HepG2 (cell line): ENCODE measurements at regions not wholly inside any gene's neighbourhood (a gene's known extent, or its start where the extent isn't known, plus 50 kb on each side); places are given as distances from the start of the nearest gene placed in this dataset.
"Not testable (repeated sequence)": the region's sequence is repeated elsewhere in the genome, so short reads cannot be mapped to it uniquely, and the experiment has no call there.

Experiments
- ATAC-seq: fragments of 200-7000 bp; cut with Tn5 transposase; 3 replicates; pipeline ENCODE4 v1.9.1; 2020; ENCODE audit warnings: mild to moderate bottlenecking, moderate library complexity
- BruUV-seq: library from RNA; stranded (reverse); fragments of 400-500 nt; replicated peaks from 2 replicates; lab custom pipeline; 2021; lab: Mats Ljungman, UMichigan
- CTCF ChIA-PET: fragments of 300-600 bp; formaldehyde crosslinking; extraction: SDS; loops from one replicate; lab custom pipeline; 2021; ENCODE audit warnings: low total read pairs, inconsistent platforms, low intra/inter-chr PET ratio; lab: Yijun Ruan, JAX
- POLR2A ChIA-PET: fragments of 350-600 bp; sonication (Branson Sonifier 250); formaldehyde crosslinking; loops from one replicate; lab custom pipeline; 2020; ENCODE audit warnings: antibody characterized with exemption, inconsistent platforms; lab: Yijun Ruan, JAX
- DNase-seq: peaks from one replicate; pipeline ENCODE4 v3.0.0-alpha.2; 2015; ENCODE audit warnings: low spot score
- FAIRE-seq: peaks from 3 replicates; lab custom pipeline; 2011; peaks lifted over from hg19 to GRCh38; lab: Jason Lieb, UNC
- H2AFZ ChIP-seq: one replicate; pipeline ENCODE4 v1.6.1; 2011; ENCODE audit warnings: low read length, inconsistent platforms
- H3K27ac ChIP-seq: fragments of 300-600 bp; 3 replicates; pipeline ENCODE4 v1.8.0; 2011; ENCODE audit warnings: mixed run types, mild to moderate bottlenecking, mixed read lengths, low read length, inconsistent platforms; ENCODE audit not compliant: insufficient read depth; ENCODE audit errors: extremely low read length
- H3K27me3 ChIP-seq, 2 experiments: fragments of 200-600 bp in 1 of 2; 2 replicates in 1 of 2; 3 replicates in 1 of 2; pipeline versions ENCODE4 v1.6.0 to v1.8.0; 2011; ENCODE audit warnings: low read length in 2 of 2, mild to moderate bottlenecking in 2 of 2, moderate library complexity in 2 of 2, inconsistent platforms in 1 of 2; ENCODE audit not compliant: insufficient read depth in 2 of 2, control insufficient read depth in 1 of 2
- H3K36me3 ChIP-seq, 2 experiments: fragments of 200-600 bp in 1 of 2; replicated peaks in 1 of 2; 2 replicates in 1 of 2; 3 replicates in 1 of 2; pipeline versions ENCODE4 v1.5.1 to v1.8.0; 2011; ENCODE audit warnings: low read length in 2 of 2, inconsistent platforms in 1 of 2; ENCODE audit not compliant: insufficient read depth in 2 of 2, control insufficient read depth in 1 of 2
- H3K4me1 ChIP-seq: 2 replicates; pipeline ENCODE4 v1.5.1; 2012; ENCODE audit warnings: low read length, inconsistent platforms; ENCODE audit not compliant: insufficient read depth
- H3K4me2 ChIP-seq: 2 replicates; pipeline ENCODE4 v1.6.0; 2011; ENCODE audit warnings: low read depth, low read length, inconsistent platforms
- H3K4me3 ChIP-seq, 3 experiments: fragments of 200-600 bp in 1 of 3; sonication (generic), shearing (Covaris generic) in 1 of 3; replicated peaks in 1 of 3; 2 replicates each; pipeline ENCODE4 v1.5.1; 2011 to 2016; ENCODE audit warnings: low read length in 3 of 3, inconsistent platforms in 2 of 3, low read depth in 2 of 3, mild to moderate bottlenecking in 2 of 3, control low read depth in 1 of 3, mixed read lengths in 1 of 3; ENCODE audit not compliant: insufficient read depth in 1 of 3
- H3K79me2 ChIP-seq: one replicate; pipeline ENCODE4 v1.6.1; 2011; ENCODE audit warnings: low read length, inconsistent platforms; ENCODE audit not compliant: insufficient read depth
- H3K9ac ChIP-seq: 2 replicates; pipeline ENCODE4 v1.6.0; 2011; ENCODE audit warnings: mild to moderate bottlenecking, low read depth, low read length, inconsistent platforms; ENCODE audit not compliant: insufficient read depth
- H3K9me3 ChIP-seq: 2 replicates; pipeline ENCODE4 v1.5.1; 2012; ENCODE audit warnings: mild to moderate bottlenecking, low read length
- H4K20me1 ChIP-seq: 2 replicates; pipeline ENCODE4 v1.6.0; 2011; ENCODE audit warnings: inconsistent platforms, mild to moderate bottlenecking, low read length, moderate library complexity; ENCODE audit not compliant: insufficient read depth
- ARID5B ChIP-seq: IDR thresholded peaks from 2 replicates; pipeline ENCODE4 v1.4.0; 2020; ENCODE audit warnings: mild to moderate bottlenecking, missing genetic modification reagents
- CEBPB ChIP-seq: IDR thresholded peaks from 2 replicates; pipeline ENCODE4 v1.6.1; 2011; ENCODE audit warnings: low read depth, low read length, improper control_type of control experiment, borderline replicate concordance
- CEBPG ChIP-seq: IDR thresholded peaks from 2 replicates; pipeline ENCODE4 v1.6.1; 2016
- FOXA1 ChIP-seq, 2 experiments: fragments of 450-650 bp in 1 of 2; sonication (generic) in 1 of 2; formaldehyde crosslinking in 1 of 2; IDR thresholded peaks; 2 replicates each; pipeline versions ENCODE4 v1.4.0 to v1.6.1; 2016 to 2020; ENCODE audit warnings: missing genetic modification reagents in 1 of 2
- FOXA3 ChIP-seq: IDR thresholded peaks from 2 replicates; pipeline ENCODE4 v1.6.1; 2016; ENCODE audit warnings: missing genetic modification reagents, missing compliant biosample characterization
- GATAD2A ChIP-seq: IDR thresholded peaks from 2 replicates; pipeline ENCODE4 v1.6.1; 2016
- HNF4A ChIP-seq: sonication (generic); formaldehyde crosslinking; IDR thresholded peaks from 2 replicates; pipeline ENCODE4 v1.4.0; 2020; ENCODE audit warnings: missing genetic modification reagents
- NCOA2 ChIP-seq: sonication (generic); formaldehyde crosslinking; IDR thresholded peaks from 2 replicates; pipeline ENCODE4 v1.8.0; 2022; ENCODE audit warnings: inconsistent platforms
- RXRB ChIP-seq: IDR thresholded peaks from 2 replicates; pipeline ENCODE4 v1.6.1; 2016; ENCODE audit warnings: borderline replicate concordance, missing genetic modification reagents, missing compliant biosample characterization
- SAP130 ChIP-seq: IDR thresholded peaks from 2 replicates; pipeline ENCODE4 v1.6.1; 2016; ENCODE audit warnings: low read depth
- SOX13 ChIP-seq, 3 experiments: fragments of 450-650 bp in 1 of 3; sonication (generic) in 1 of 3; formaldehyde crosslinking in 1 of 3; IDR thresholded peaks in 2 of 3; conservative IDR thresholded peaks in 1 of 3; 2 replicates each; pipeline versions ENCODE4 v1.5.0 to v1.6.1; 2016 to 2020; ENCODE audit warnings: antibody characterized with exemption in 1 of 3, mild to moderate bottlenecking in 1 of 3, missing compliant biosample characterization in 1 of 3, missing genetic modification reagents in 1 of 3, moderate library complexity in 1 of 3
- SOX5 ChIP-seq: IDR thresholded peaks from 2 replicates; pipeline ENCODE4 v1.6.1; 2016; ENCODE audit warnings: borderline replicate concordance
- ZFX ChIP-seq: sonication (generic); formaldehyde crosslinking; IDR thresholded peaks from 2 replicates; pipeline ENCODE4 v1.4.0; 2020; ENCODE audit warnings: mild to moderate bottlenecking, low read depth, missing genetic modification reagents, moderate library complexity
- ZNF362 ChIP-seq: sonication (generic); formaldehyde crosslinking; IDR thresholded peaks from 2 replicates; pipeline ENCODE4 v1.4.0; 2020; ENCODE audit warnings: missing genetic modification reagents, mild to moderate bottlenecking, borderline replicate concordance
- ZNF644 ChIP-seq: IDR thresholded peaks from 2 replicates; pipeline ENCODE4 v1.6.1; 2016; ENCODE audit warnings: low read depth
- in situ Hi-C: cut with HindIII; loops from 2 replicates; pipeline ENCODE4 v1.10.0; 2017; ENCODE audit warnings: low pct_unique_long_range_greater_than_20kb; ENCODE audit not compliant: extremely low pct_ligation_motif_present
- intact Hi-C: fragments of 100-400 bp; cut with micrococcal nuclease; formaldehyde crosslinking; loops from one replicate; pipeline ENCODE4 v1.10.0; 2022; ENCODE audit not compliant: unreplicated experiment
- TF ChIP-seq, protein P1 (sequence below): IDR thresholded peaks from 2 replicates; pipeline ENCODE4 v1.6.1; 2016; ENCODE audit warnings: mild to moderate bottlenecking

DNA sequence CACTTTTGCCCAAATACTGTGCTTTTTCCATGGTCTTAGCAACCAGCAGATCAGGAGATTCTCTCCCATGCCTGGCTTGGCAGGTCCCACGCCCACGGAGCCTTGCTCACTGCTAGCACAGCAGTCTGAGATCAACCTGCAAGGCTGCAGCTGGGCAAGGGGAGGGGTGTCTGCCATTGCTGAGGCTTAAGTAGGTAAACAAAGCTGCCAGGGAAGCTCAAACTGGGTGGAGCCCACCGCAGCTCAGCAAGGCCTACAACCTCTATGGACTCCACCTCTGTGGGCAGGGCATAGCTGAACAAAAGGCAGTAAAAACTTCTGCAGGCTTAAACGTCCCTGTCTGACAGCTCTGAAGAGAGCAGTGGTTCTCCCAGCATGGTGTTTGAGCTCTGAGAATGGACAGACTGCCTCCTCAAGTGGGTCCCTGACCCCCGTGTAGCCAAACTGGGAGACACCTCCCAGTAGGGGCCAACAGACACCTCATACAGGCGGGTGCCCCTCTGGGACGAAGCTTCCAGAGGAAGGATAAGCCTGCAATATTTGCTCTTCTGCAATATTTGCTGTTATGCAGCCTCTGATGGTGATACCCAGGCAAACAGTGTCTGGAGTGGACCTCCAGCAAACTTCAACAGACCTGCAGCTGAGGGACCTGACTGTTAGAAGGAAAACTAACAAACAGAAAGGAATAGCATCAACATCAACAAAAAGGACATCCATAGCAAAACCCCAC, 132.8 kb upstream of the STARD13 start (continued):
- TF ChIP-seq, protein P1, sequence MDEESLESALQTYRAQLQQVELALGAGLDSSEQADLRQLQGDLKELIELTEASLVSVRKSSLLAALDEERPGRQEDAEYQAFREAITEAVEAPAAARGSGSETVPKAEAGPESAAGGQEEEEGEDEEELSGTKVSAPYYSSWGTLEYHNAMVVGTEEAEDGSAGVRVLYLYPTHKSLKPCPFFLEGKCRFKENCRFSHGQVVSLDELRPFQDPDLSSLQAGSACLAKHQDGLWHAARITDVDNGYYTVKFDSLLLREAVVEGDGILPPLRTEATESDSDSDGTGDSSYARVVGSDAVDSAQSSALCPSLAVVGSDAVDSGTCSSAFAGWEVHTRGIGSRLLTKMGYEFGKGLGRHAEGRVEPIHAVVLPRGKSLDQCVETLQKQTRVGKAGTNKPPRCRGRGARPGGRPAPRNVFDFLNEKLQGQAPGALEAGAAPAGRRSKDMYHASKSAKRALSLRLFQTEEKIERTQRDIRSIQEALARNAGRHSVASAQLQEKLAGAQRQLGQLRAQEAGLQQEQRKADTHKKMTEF (CRISPR knock-in tag): peak; percentile 45; the same call in 1 of the 2 replicates
- TF ChIP-seq NCOA2 (CRISPR knock-in tag): peak; percentile 48; the same call in 1 of the 2 replicates
- TF ChIP-seq ZFX (CRISPR knock-in tag): 0 out of 2 replicates have a peak, but pooled peaks have one; percentile 29
- TF ChIP-seq GATAD2A: peak; percentile 72
- not testable (repeated sequence) for TF ChIP-seq FOXA1 (IDR thresholded peaks at IDR 0.05)
- TF ChIP-seq FOXA1 (CRISPR knock-in tag; IDR thresholded peaks at IDR 0.05): peak; percentile 82

DNA sequence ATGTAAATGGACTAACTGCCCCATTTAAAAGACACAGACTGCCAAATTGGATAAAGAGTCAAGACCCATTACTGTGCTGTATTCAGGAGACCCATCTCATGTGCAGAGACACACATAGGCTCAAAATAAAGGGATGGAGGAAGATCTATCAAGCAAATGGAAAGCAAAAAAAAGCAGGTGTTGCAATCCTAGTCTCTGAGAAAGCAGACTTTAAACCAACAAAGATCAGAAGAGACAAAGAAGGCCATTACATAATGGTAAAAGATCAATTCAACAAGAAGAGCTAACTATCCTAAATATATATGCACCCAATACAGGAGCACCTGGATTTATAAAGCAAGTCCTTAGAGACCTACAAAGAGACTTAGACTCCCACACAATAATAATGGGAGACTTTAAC, 134.6 kb upstream of the STARD13 start:
- H3K36me3 ChIP-seq; H3K27me3 ChIP-seq; H3K4me3 ChIP-seq; CTCF ChIA-PET; H3K4me2 ChIP-seq; intact Hi-C loops; H3K79me2 ChIP-seq; H3K27ac ChIP-seq; H4K20me1 ChIP-seq; H3K9me3 ChIP-seq; in situ Hi-C loops; H3K9ac ChIP-seq; POLR2A ChIA-PET; BruUV-seq; FAIRE-seq; ATAC-seq; H2AFZ ChIP-seq; TF ChIP-seq FOXA1, SOX13 (IDR thresholded peaks at IDR 0.05): not testable (repeated sequence)
- peaks cover 32% of the 10 kb centered on the region for H3K4me1 ChIP-seq
- peak; percentile 20 for DNase-seq
- TF ChIP-seq ARID5B (CRISPR knock-in tag) (peak; percentile 70), CEBPG (CRISPR knock-in tag) (peak; percentile 80), RXRB (CRISPR knock-in tag) (peak; percentile 30; the same call in 1 of the 2 replicates), SAP130 (CRISPR knock-in tag) (peak; percentile 19; the same call in 1 of the 2 replicates), ZNF644 (CRISPR knock-in tag) (0 out of 2 replicates have a peak, but pooled peaks have one; percentile 40), SOX5 (CRISPR knock-in tag) (peak; percentile 65; the same call in 1 of the 2 replicates), FOXA1 (CRISPR knock-in tag; IDR thresholded peaks at IDR 0.05) (peak; percentile 19; the same call in 1 of the 2 replicates), ZNF362 (CRISPR knock-in tag) (peak; percentile 72; the same call in 1 of the 2 replicates), HNF4A (CRISPR knock-in tag) (peak; percentile 58; the same call in 1 of the 2 replicates), FOXA3 (CRISPR knock-in tag) (peak; percentile 55; the same call in 1 of the 2 replicates), SOX13 (CRISPR knock-in tag; conservative IDR thresholded peaks at IDR 0.05 in 1 of 2, IDR thresholded peaks at IDR 0.05 in 1 of 2) (peak in 1 of 2 experiments; percentile 74; a peak in 2 of 4 replicates), CEBPB (peak; percentile 28; the same call in 1 of the 2 replicates)
